ENCODE measurements at regions not wholly inside any gene's neighbourhood (a gene's known extent, or its start where the extent isn't known, plus 50 kb on each side); places are given as distances from the start of the nearest gene placed in this dataset.

DNA sequence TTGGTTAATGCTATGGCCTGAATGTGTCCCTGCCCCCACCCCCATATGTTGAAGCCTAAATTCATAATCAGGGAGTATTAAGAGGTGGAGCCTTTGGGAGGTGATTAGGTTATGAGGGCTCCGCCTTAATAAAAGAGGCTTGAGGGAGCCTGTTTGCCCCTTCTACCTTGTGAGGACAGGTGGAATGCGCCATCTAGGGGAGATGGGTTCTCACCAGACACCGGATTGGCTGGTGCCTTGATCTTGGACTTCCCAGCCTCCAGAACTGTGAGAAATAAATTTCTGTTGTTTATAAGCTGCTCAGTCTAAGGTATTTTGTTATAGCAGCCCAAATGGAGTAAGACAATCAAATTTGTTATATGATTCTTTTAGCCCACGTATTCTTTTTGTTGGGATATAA, 148.3 kb downstream of the PTCSC3 start:
- CTCF ChIA-PET, result interaction anchor here (0.7 to 2.4 kb wide), 3 partner anchors 41 to 145 kb away, joined by 4 to 11 read pairs (median 5); no protein-coding TSS in a partner anchor
- peak; percentile 25 for DNase-seq (ENCODE audit: unreplicated experiment)
- Mint-ChIP-seq H3K36me3 (ENCODE audit: insufficient read depth, unreplicated experiment) (no peaks in the 10 kb centered on the region), H3K27ac (ENCODE audit: low read depth, unreplicated experiment) (no peak overlapping the region), H3K27me3 (ENCODE audit: insufficient read depth, unreplicated experiment) (no peaks in the 10 kb centered on the region), H3K4me1 (ENCODE audit: insufficient read depth, unreplicated experiment) (no peaks in the 10 kb centered on the region), H3K9me3 (ENCODE audit: unreplicated experiment) (no peaks in the 10 kb centered on the region), H3K4me3 (ENCODE audit: unreplicated experiment) (no peak overlapping the region)
- TF ChIP-seq, protein P1, sequence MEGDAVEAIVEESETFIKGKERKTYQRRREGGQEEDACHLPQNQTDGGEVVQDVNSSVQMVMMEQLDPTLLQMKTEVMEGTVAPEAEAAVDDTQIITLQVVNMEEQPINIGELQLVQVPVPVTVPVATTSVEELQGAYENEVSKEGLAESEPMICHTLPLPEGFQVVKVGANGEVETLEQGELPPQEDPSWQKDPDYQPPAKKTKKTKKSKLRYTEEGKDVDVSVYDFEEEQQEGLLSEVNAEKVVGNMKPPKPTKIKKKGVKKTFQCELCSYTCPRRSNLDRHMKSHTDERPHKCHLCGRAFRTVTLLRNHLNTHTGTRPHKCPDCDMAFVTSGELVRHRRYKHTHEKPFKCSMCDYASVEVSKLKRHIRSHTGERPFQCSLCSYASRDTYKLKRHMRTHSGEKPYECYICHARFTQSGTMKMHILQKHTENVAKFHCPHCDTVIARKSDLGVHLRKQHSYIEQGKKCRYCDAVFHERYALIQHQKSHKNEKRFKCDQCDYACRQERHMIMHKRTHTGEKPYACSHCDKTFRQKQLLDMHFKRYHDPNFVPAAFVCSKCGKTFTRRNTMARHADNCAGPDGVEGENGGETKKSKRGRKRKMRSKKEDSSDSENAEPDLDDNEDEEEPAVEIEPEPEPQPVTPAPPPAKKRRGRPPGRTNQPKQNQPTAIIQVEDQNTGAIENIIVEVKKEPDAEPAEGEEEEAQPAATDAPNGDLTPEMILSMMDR (IDR thresholded peaks at IDR 0.05; ENCODE audit: unreplicated experiment), result no peak
- intact Hi-C loops (cut with micrococcal nuclease), result no loop called here
- POLR2A ChIA-PET, result no interaction called here
- no TSS peak for BruUV-seq (replicated peaks)

DNA sequence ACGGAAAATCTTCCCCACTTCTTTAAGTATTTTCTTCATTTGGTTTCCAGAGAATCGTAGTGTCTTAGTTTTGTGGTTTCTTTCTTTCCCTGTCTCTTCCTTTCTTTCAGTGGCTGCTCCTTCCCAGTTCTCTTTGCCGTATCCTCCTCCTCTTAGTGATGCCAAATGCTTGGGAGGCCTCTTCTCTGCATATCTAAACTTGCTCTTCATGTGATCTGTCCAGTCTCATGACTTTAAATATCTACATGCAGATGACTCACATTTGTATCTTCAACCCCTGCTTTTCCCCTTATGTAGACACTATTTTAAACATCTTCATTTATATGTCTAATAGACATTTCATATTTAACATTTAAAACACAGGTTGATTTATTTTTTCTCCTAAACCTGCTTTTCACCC, 149.2 kb downstream of the PTCSC3 start:
- H3K4me3 Mint-ChIP-seq (ENCODE audit: unreplicated experiment), result no peak overlapping the region

DNA sequence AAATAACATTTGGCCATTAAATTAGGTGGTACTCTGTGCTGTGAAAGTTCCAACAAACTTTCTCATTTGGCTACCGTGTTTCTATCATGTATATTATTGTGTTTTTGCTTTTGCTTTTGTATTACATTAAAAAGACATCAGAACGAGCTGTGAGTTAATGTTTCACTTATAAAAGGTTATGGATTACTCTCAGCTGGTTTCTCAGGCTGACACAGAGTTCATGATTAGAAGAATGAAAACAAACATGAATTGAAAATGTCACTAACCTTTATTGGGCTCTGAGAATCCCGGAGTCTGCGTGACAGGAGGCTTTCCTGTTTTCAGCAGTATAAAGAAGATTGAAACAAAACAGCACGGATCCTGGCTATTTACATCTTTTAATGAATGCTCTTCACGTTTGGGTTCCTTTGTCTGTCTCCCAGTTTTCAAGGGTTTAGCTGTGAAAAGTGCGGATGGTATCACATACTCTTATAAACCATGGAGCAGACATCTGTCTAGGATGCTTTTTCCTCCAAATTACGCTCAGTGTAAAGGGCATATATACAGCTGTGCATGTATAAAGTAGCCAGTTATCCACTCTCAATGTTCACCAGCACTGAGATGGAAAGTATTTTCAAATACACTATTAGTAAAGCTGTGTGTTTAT, 153.6 kb downstream of the PTCSC3 start:
- BruUV-seq (replicated peaks), result no TSS peak
- DNase-seq (ENCODE audit: unreplicated experiment), result no peak
- TF ChIP-seq, protein P1 (IDR thresholded peaks at IDR 0.05; ENCODE audit: unreplicated experiment), result no peak
- intact Hi-C loops (cut with micrococcal nuclease), result no loop called here
- ChIA-PET CTCF (no interaction called here), POLR2A (no interaction called here)
- Mint-ChIP-seq H3K36me3 (ENCODE audit: insufficient read depth, unreplicated experiment) (no peaks in the 10 kb centered on the region), H3K4me3 (ENCODE audit: unreplicated experiment) (no peak overlapping the region), H3K4me1 (ENCODE audit: insufficient read depth, unreplicated experiment) (no peaks in the 10 kb centered on the region), H3K27ac (ENCODE audit: low read depth, unreplicated experiment) (no peak overlapping the region), H3K9me3 (ENCODE audit: unreplicated experiment) (no peaks in the 10 kb centered on the region), H3K27me3 (ENCODE audit: insufficient read depth, unreplicated experiment) (no peaks in the 10 kb centered on the region)

More for the DNA sequence above, 149.2 kb downstream of the PTCSC3 start:
- intact Hi-C loops (cut with micrococcal nuclease), result no loop called here
- H3K27me3 Mint-ChIP-seq (ENCODE audit: insufficient read depth, unreplicated experiment), result no peaks in the 10 kb centered on the region
- no peaks in the 10 kb centered on the region for H3K9me3 Mint-ChIP-seq (ENCODE audit: unreplicated experiment)
- CTCF ChIA-PET, result no interaction called here
- no peaks in the 10 kb centered on the region for H3K4me1 Mint-ChIP-seq (ENCODE audit: insufficient read depth, unreplicated experiment)
- no TSS peak for BruUV-seq (replicated peaks)
- H3K27ac Mint-ChIP-seq (ENCODE audit: low read depth, unreplicated experiment), result no peak overlapping the region
- TF ChIP-seq, protein P1 (IDR thresholded peaks at IDR 0.05; ENCODE audit: unreplicated experiment), result no peak
- DNase-seq (ENCODE audit: unreplicated experiment), result no peak
- POLR2A ChIA-PET, result no interaction called here
- H3K36me3 Mint-ChIP-seq (ENCODE audit: insufficient read depth, unreplicated experiment), result no peaks in the 10 kb centered on the region

DNA sequence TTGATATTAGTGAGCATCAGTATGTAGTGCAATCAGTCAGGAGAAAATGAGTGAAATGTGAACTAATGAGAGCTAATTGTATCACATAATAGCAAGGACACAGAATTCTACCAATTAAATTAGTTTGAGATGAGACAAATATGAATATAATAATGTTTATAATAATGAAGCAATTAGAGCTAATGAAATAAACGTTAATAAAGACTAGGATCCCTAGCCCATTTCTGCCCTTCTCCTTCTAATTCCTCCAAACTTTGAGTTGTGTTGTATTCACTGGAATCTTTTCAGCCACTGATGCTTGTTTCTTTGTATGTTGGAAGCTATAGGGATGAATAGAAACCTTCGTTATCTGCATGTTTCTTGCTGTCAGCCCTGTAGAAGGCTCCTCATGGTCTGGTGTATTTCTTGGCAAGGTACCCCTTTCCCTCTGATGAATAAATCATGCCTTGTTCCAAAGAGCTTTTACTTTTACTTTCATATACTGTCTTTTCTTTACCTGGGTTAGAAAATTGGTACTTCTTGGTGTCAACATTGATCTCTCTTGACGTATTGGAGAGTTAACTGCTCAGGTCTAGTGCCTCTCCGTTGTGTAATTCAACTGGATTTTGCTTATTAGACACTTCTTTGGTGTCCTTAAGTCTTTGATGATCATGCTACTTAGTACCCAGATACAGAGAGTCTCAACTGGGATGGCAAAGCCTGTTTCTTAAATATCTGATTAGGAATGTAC, 154.8 kb downstream of the PTCSC3 start:
- H3K9me3 Mint-ChIP-seq (ENCODE audit: unreplicated experiment), result no peaks in the 10 kb centered on the region
- no peak for DNase-seq (ENCODE audit: unreplicated experiment)
- no TSS peak for BruUV-seq (replicated peaks)
- no peaks in the 10 kb centered on the region for H3K4me1 Mint-ChIP-seq (ENCODE audit: insufficient read depth, unreplicated experiment)
- ChIA-PET CTCF (no interaction called here), POLR2A (no interaction called here)
- TF ChIP-seq, protein P1 (IDR thresholded peaks at IDR 0.05; ENCODE audit: unreplicated experiment), result no peak
- H3K4me3 Mint-ChIP-seq (ENCODE audit: unreplicated experiment), result no peak overlapping the region
- no peaks in the 10 kb centered on the region for H3K27me3 Mint-ChIP-seq (ENCODE audit: insufficient read depth, unreplicated experiment)
- no peaks in the 10 kb centered on the region for H3K36me3 Mint-ChIP-seq (ENCODE audit: insufficient read depth, unreplicated experiment)
- intact Hi-C loops (cut with micrococcal nuclease), result no loop called here
- H3K27ac Mint-ChIP-seq (ENCODE audit: low read depth, unreplicated experiment), result no peak overlapping the region

Measured in MCF 10A (cell line).